ENCODE measurements at regions not wholly inside any gene's neighbourhood (a gene's known extent, or its start where the extent isn't known, plus 50 kb on each side); places are given as distances from the start of the nearest gene placed in this dataset.

GRCh38 chr12:114598111-114598510 lies 85.9 kb downstream of the TBX3 start:
- Histone ChIP-seq H3K4me3 (ENCODE audit: low read depth in 1 of 3, low read length in 3 of 3) (no peak overlapping the region), H3K4me1 (ENCODE audit: control insufficient read depth in 3 of 3, insufficient read depth in 2 of 3, low read depth in 1 of 3, low read length in 2 of 3) (no peaks in the 10 kb centered on the region), H3K9me3 (ENCODE audit: control insufficient read depth in 2 of 2, insufficient read depth in 1 of 2, low read depth in 1 of 2, low read length in 1 of 2) (no peaks in the 10 kb centered on the region), H3K27me3 (ENCODE audit: control insufficient read depth in 3 of 3, insufficient read depth in 3 of 3, low read length in 3 of 3) (no peaks in the 10 kb centered on the region), H3K36me3 (ENCODE audit: control insufficient read depth in 3 of 3, insufficient read depth in 2 of 3, low read depth in 1 of 3, low read length in 3 of 3) (no peaks in the 10 kb centered on the region), H3K27ac (ENCODE audit: low read depth in 1 of 3, low read length in 2 of 3) (no peak overlapping the region)
- DNase-seq (no peak), FAIRE-seq (no peak)
- 9 to 29% (median 15%) methylated on average over 2 of the region's 2 CpGs for WGBS, 3 donors

GRCh38 chr12:114592946-114593345 lies 91.0 kb downstream of the TBX3 start:
- DNase-seq, result no peak
- H3K36me3 ChIP-seq (ENCODE audit: control insufficient read depth in 3 of 3, insufficient read depth in 2 of 3, low read depth in 1 of 3, low read length in 3 of 3), result no peaks in the 10 kb centered on the region
- no peak for FAIRE-seq
- no peaks in the 10 kb centered on the region for H3K27me3 ChIP-seq (ENCODE audit: control insufficient read depth in 3 of 3, insufficient read depth in 3 of 3, low read length in 3 of 3)
- H3K4me3 ChIP-seq (ENCODE audit: low read depth in 1 of 3, low read length in 3 of 3), result no peak overlapping the region
- no peak overlapping the region for H3K27ac ChIP-seq (ENCODE audit: low read depth in 1 of 3, low read length in 2 of 3)
- peaks cover 0 to 3% of the 10 kb centered on the region in 2 donors for H3K9me3 ChIP-seq (ENCODE audit: control insufficient read depth in 2 of 2, insufficient read depth in 1 of 2, low read depth in 1 of 2, low read length in 1 of 2)
- H3K4me1 ChIP-seq (ENCODE audit: control insufficient read depth in 3 of 3, insufficient read depth in 2 of 3, low read depth in 1 of 3, low read length in 2 of 3), result no peaks in the 10 kb centered on the region

GRCh38 chr12:114588061-114588460 lies 95.9 kb downstream of the TBX3 start:
- 17 to 67% (median 60%) methylated on average over 7 of the region's 7 CpGs for WGBS, 3 donors
- FAIRE-seq, result no peak
- Histone ChIP-seq H3K27ac (ENCODE audit: low read depth in 1 of 3, low read length in 2 of 3) (no peak overlapping the region), H3K9me3 (ENCODE audit: control insufficient read depth in 2 of 2, insufficient read depth in 1 of 2, low read depth in 1 of 2, low read length in 1 of 2) (peaks cover 0 to 3% of the 10 kb centered on the region in 2 donors), H3K27me3 (ENCODE audit: control insufficient read depth in 3 of 3, insufficient read depth in 3 of 3, low read length in 3 of 3) (no peaks in the 10 kb centered on the region), H3K36me3 (ENCODE audit: control insufficient read depth in 3 of 3, insufficient read depth in 2 of 3, low read depth in 1 of 3, low read length in 3 of 3) (no peaks in the 10 kb centered on the region), H3K4me1 (ENCODE audit: control insufficient read depth in 3 of 3, insufficient read depth in 2 of 3, low read depth in 1 of 3, low read length in 2 of 3) (no peaks in the 10 kb centered on the region), H3K4me3 (ENCODE audit: low read depth in 1 of 3, low read length in 3 of 3) (no peak overlapping the region)
- DNase-seq, result peak in 1 of 2 donors; percentile 28

GRCh38 chr12:114580306-114580705 lies 103.7 kb downstream of the TBX3 start:
- no peak overlapping the region for H3K4me3 ChIP-seq (ENCODE audit: low read depth in 1 of 3, low read length in 3 of 3)
- DNase-seq, result no peak
- 38 to 70% (median 45%) methylated on average over 2 of the region's 2 CpGs for WGBS, 3 donors
- FAIRE-seq, result no peak
- no peaks in the 10 kb centered on the region for H3K36me3 ChIP-seq (ENCODE audit: control insufficient read depth in 3 of 3, insufficient read depth in 2 of 3, low read depth in 1 of 3, low read length in 3 of 3)
- H3K27ac ChIP-seq (ENCODE audit: low read depth in 1 of 3, low read length in 2 of 3), result no peak overlapping the region
- no peaks in the 10 kb centered on the region for H3K4me1 ChIP-seq (ENCODE audit: control insufficient read depth in 3 of 3, insufficient read depth in 2 of 3, low read depth in 1 of 3, low read length in 2 of 3)
- H3K9me3 ChIP-seq (ENCODE audit: control insufficient read depth in 2 of 2, insufficient read depth in 1 of 2, low read depth in 1 of 2, low read length in 1 of 2), result no peaks in the 10 kb centered on the region
- H3K27me3 ChIP-seq (ENCODE audit: control insufficient read depth in 3 of 3, insufficient read depth in 3 of 3, low read length in 3 of 3), result no peaks in the 10 kb centered on the region

- H3K4me1 ChIP-seq (ENCODE audit: control insufficient read depth in 3 of 3, insufficient read depth in 2 of 3, low read depth in 1 of 3, low read length in 2 of 3), result no peaks in the 10 kb centered on the region
- no peaks in the 10 kb centered on the region for H3K36me3 ChIP-seq (ENCODE audit: control insufficient read depth in 3 of 3, insufficient read depth in 2 of 3, low read depth in 1 of 3, low read length in 3 of 3)
- WGBS, 3 donors, result 38 to 72% (median 44%) methylated on average over 1 of the region's 1 CpG
- no peaks in the 10 kb centered on the region for H3K27me3 ChIP-seq (ENCODE audit: control insufficient read depth in 3 of 3, insufficient read depth in 3 of 3, low read length in 3 of 3)
- H3K4me3 ChIP-seq (ENCODE audit: low read depth in 1 of 3, low read length in 3 of 3), result no peak overlapping the region
- DNase-seq (peak in 1 of 2 donors; percentile 1), FAIRE-seq (no peak)
- H3K27ac ChIP-seq (ENCODE audit: low read depth in 1 of 3, low read length in 2 of 3), result no peak overlapping the region
- no peaks in the 10 kb centered on the region for H3K9me3 ChIP-seq (ENCODE audit: control insufficient read depth in 2 of 2, insufficient read depth in 1 of 2, low read depth in 1 of 2, low read length in 1 of 2)
Observed at GRCh38 chr12:114579389-114579788, 104.6 kb downstream of the TBX3 start.

- no peaks in the 10 kb centered on the region for H3K36me3 ChIP-seq (ENCODE audit: control insufficient read depth in 3 of 3, insufficient read depth in 2 of 3, low read depth in 1 of 3, low read length in 3 of 3)
- no peak overlapping the region for H3K27ac ChIP-seq (ENCODE audit: low read depth in 1 of 3, low read length in 2 of 3)
- no peaks in the 10 kb centered on the region for H3K27me3 ChIP-seq (ENCODE audit: control insufficient read depth in 3 of 3, insufficient read depth in 3 of 3, low read length in 3 of 3)
- H3K4me3 ChIP-seq (ENCODE audit: low read depth in 1 of 3, low read length in 3 of 3), result no peak overlapping the region
- no peak for DNase-seq
- H3K9me3 ChIP-seq (ENCODE audit: control insufficient read depth in 2 of 2, insufficient read depth in 1 of 2, low read depth in 1 of 2, low read length in 1 of 2), result no peaks in the 10 kb centered on the region
- 54 to 68% (median 58%) methylated on average over 2 of the region's 2 CpGs for WGBS, 3 donors
- no peak for FAIRE-seq
- H3K4me1 ChIP-seq (ENCODE audit: control insufficient read depth in 3 of 3, insufficient read depth in 2 of 3, low read depth in 1 of 3, low read length in 2 of 3), result no peaks in the 10 kb centered on the region
Observed at GRCh38 chr12:114562654-114563053, 121.3 kb downstream of the TBX3 start.

GRCh38 chr12:114555451-114555850 lies 128.5 kb downstream of the TBX3 start:
- WGBS, 3 donors, result 30 to 57% (median 31%) methylated on average over 2 of the region's 2 CpGs
- Histone ChIP-seq H3K27ac (ENCODE audit: low read depth in 1 of 3, low read length in 2 of 3) (no peak overlapping the region), H3K27me3 (ENCODE audit: control insufficient read depth in 3 of 3, insufficient read depth in 3 of 3, low read length in 3 of 3) (peaks cover 0 to 2% (median 0%) of the 10 kb centered on the region in 3 donors), H3K36me3 (ENCODE audit: control insufficient read depth in 3 of 3, insufficient read depth in 2 of 3, low read depth in 1 of 3, low read length in 3 of 3) (no peaks in the 10 kb centered on the region), H3K4me3 (ENCODE audit: low read depth in 1 of 3, low read length in 3 of 3) (no peak overlapping the region), H3K9me3 (ENCODE audit: control insufficient read depth in 2 of 2, insufficient read depth in 1 of 2, low read depth in 1 of 2, low read length in 1 of 2) (no peaks in the 10 kb centered on the region), H3K4me1 (ENCODE audit: control insufficient read depth in 3 of 3, insufficient read depth in 2 of 3, low read depth in 1 of 3, low read length in 2 of 3) (no peaks in the 10 kb centered on the region)
- DNase-seq (no peak), FAIRE-seq (no peak)

GRCh38 chr12:114547636-114548035 lies 136.3 kb downstream of the TBX3 start:
- FAIRE-seq, result no peak
- H3K9me3 ChIP-seq (ENCODE audit: control insufficient read depth in 2 of 2, insufficient read depth in 1 of 2, low read depth in 1 of 2, low read length in 1 of 2), result no peaks in the 10 kb centered on the region
- H3K27ac ChIP-seq (ENCODE audit: low read depth in 1 of 3, low read length in 2 of 3), result no peak overlapping the region
- H3K36me3 ChIP-seq (ENCODE audit: control insufficient read depth in 3 of 3, insufficient read depth in 2 of 3, low read depth in 1 of 3, low read length in 3 of 3), result no peaks in the 10 kb centered on the region
- H3K4me3 ChIP-seq (ENCODE audit: low read depth in 1 of 3, low read length in 3 of 3), result no peak overlapping the region
- H3K4me1 ChIP-seq (ENCODE audit: control insufficient read depth in 3 of 3, insufficient read depth in 2 of 3, low read depth in 1 of 3, low read length in 2 of 3), result no peaks in the 10 kb centered on the region
- H3K27me3 ChIP-seq (ENCODE audit: control insufficient read depth in 3 of 3, insufficient read depth in 3 of 3, low read length in 3 of 3), result no peaks in the 10 kb centered on the region
- WGBS, 3 donors, result 84 to 100% (median 92%) methylated on average over 1 of the region's 1 CpG
- no peak for DNase-seq

- no peaks in the 10 kb centered on the region for H3K27me3 ChIP-seq (ENCODE audit: control insufficient read depth in 3 of 3, insufficient read depth in 3 of 3, low read length in 3 of 3)
- FAIRE-seq (no peak), DNase-seq (no peak)
- no peaks in the 10 kb centered on the region for H3K9me3 ChIP-seq (ENCODE audit: control insufficient read depth in 2 of 2, insufficient read depth in 1 of 2, low read depth in 1 of 2, low read length in 1 of 2)
- H3K36me3 ChIP-seq (ENCODE audit: control insufficient read depth in 3 of 3, insufficient read depth in 2 of 3, low read depth in 1 of 3, low read length in 3 of 3), result no peaks in the 10 kb centered on the region
- no peak overlapping the region for H3K4me3 ChIP-seq (ENCODE audit: low read depth in 1 of 3, low read length in 3 of 3)
- no peaks in the 10 kb centered on the region for H3K4me1 ChIP-seq (ENCODE audit: control insufficient read depth in 3 of 3, insufficient read depth in 2 of 3, low read depth in 1 of 3, low read length in 2 of 3)
- WGBS, 3 donors, result 70 to 72% (median 72%) methylated on average over 7 of the region's 7 CpGs
- H3K27ac ChIP-seq (ENCODE audit: low read depth in 1 of 3, low read length in 2 of 3), result no peak overlapping the region
Observed at GRCh38 chr12:114530417-114530816, 124.5 kb upstream of the TBX5 start.
